Kidney epithelial cell (primary cell): ENCODE measurements at regions not wholly inside any gene's neighbourhood (a gene's known extent, or its start where the extent isn't known, plus 50 kb on each side); places are given as distances from the start of the nearest gene placed in this dataset.

Experiments used
- DNase-seq: peaks from one replicate; pipeline ENCODE4 v3.0.0-alpha.2; 2010; ENCODE audit warnings: low read depth
- H3K27me3 ChIP-seq: 2 replicates; pipeline ENCODE4 v1.6.0; 2011; ENCODE audit warnings: low read length; ENCODE audit not compliant: control insufficient read depth, insufficient read depth
- H3K36me3 ChIP-seq: 2 replicates; pipeline ENCODE4 v1.5.1; 2011; ENCODE audit warnings: low read length; ENCODE audit not compliant: control insufficient read depth, insufficient read depth
- H3K4me3 ChIP-seq: 2 replicates; pipeline ENCODE4 v1.5.1; 2011; ENCODE audit warnings: low read depth, mild to moderate bottlenecking, control low read depth, low read length
- TF ChIP-seq, protein P1 (sequence below): IDR thresholded peaks from 2 replicates; pipeline ENCODE4 v1.5.1; 2011; ENCODE audit warnings: mild to moderate bottlenecking, moderate library complexity, low read length, control low read depth, inconsistent platforms; ENCODE audit not compliant: insufficient read depth, poor library complexity, severe bottlenecking

- no peak for DNase-seq
These were observed 213.1 kb upstream of the STXBP5 start for GRCh38 chr6:146990821-146991798.

DNA sequence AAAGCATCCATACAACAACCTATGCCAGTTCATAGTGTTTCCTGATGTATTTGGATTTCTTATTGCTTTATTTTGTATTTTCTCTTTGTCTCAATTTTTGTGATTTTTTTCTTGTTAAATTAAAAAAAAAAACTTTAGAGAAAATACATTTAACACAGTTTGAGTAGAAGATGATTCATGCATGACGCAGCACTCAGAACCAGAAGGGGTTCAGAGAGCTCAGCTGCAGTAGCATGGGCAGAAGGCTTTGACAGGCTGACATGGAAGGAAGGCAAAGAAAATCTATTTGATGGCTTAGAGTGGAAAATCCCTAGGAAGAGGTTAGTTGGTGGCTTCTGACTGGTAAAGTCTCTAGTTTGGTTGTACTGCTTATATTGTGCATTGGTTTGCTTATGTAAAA lies 207.2 kb upstream of the STXBP5 start:
- TF ChIP-seq, protein P1, sequence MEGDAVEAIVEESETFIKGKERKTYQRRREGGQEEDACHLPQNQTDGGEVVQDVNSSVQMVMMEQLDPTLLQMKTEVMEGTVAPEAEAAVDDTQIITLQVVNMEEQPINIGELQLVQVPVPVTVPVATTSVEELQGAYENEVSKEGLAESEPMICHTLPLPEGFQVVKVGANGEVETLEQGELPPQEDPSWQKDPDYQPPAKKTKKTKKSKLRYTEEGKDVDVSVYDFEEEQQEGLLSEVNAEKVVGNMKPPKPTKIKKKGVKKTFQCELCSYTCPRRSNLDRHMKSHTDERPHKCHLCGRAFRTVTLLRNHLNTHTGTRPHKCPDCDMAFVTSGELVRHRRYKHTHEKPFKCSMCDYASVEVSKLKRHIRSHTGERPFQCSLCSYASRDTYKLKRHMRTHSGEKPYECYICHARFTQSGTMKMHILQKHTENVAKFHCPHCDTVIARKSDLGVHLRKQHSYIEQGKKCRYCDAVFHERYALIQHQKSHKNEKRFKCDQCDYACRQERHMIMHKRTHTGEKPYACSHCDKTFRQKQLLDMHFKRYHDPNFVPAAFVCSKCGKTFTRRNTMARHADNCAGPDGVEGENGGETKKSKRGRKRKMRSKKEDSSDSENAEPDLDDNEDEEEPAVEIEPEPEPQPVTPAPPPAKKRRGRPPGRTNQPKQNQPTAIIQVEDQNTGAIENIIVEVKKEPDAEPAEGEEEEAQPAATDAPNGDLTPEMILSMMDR, result no peak
- H3K27me3 ChIP-seq, result no peaks in the 10 kb centered on the region
- no peak for DNase-seq
- no peaks in the 10 kb centered on the region for H3K36me3 ChIP-seq
- H3K4me3 ChIP-seq, result no peak overlapping the region

More at GRCh38 chr6:146990821-146991798, 213.1 kb upstream of the STXBP5 start:
- H3K36me3 ChIP-seq, result no peaks in the 10 kb centered on the region
- H3K4me3 ChIP-seq, result no peak overlapping the region
- TF ChIP-seq, protein P1, result no peak
- no peaks in the 10 kb centered on the region for H3K27me3 ChIP-seq

- Histone ChIP-seq H3K36me3 (no peaks in the 10 kb centered on the region), H3K4me3 (no peak overlapping the region), H3K27me3 (no peaks in the 10 kb centered on the region)
- no peak for DNase-seq
- TF ChIP-seq, protein P1, result no peak
These were observed 204.5 kb upstream of the STXBP5 start for GRCh38 chr6:146999766-147000165.

DNA sequence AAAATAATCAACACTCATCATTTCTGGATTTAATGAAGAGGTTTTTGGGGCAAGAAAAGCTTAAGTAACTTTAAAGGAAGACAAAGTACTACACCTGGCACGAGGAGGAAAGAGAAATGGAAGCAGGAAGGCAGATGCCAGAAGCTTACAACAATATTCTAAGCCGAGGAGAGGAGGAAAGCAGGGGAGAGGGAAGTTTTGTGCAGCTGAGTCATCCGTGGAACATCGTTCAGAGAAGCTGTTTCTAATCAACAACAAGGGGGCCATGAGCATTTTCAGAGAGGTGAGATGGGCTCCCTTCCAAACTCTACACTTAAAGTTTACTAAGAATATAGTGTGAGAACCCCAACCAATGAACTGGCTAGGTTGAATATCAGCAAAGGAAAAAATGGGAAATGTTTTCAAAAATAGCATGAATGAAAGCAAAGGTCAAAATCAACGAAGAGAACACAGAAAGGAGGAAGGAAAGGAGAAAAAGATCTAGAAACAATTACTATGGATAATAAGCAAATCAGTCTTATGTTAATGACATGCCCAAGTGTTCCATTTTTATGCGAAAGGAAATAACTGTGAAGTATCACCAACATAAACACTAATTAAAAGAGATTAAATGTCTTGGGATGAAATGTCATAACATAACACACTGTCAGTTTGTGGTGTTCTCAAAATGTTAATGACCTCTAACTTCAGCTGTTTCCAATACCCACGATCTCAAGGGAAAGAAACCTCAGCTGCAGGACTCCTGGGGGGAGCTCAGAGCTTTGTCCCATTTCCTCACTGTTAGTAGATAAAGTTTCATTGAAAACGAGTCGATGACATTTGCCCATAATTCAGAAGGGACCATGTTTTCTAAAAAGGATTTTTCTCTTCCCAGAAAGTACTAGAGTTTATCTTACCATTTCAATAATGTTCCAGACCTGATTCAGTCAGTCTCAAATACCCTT lies 203.4 kb upstream of the STXBP5 start:
- TF ChIP-seq, protein P1, result no peak
- no peaks in the 10 kb centered on the region for H3K27me3 ChIP-seq
- no peak overlapping the region for H3K4me3 ChIP-seq
- DNase-seq, result no peak
- no peaks in the 10 kb centered on the region for H3K36me3 ChIP-seq

DNA sequence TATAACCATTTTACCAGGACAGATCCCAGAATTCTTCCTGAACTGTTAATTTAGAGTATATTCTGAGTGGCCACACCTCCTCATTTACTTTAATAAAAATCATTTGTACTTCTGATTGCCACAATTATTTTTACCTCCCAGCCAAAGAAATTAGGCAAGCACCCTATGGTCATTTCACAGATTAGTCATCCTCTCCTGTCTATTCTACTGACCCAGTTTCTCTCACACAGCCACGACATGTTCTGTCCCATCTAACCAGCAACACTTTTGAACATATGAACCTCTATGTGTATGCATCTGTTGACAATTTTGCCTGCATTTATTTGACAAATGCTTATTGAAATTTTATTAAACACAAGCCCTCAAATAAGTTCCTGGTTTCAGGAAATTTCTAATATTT lies 202.6 kb upstream of the STXBP5 start:
- DNase-seq, result no peak
- TF ChIP-seq, protein P1, result no peak
- Histone ChIP-seq H3K4me3 (no peak overlapping the region), H3K36me3 (no peaks in the 10 kb centered on the region), H3K27me3 (no peaks in the 10 kb centered on the region)
